Mesenchymal stem cell (in vitro differentiated cells and primary cell): ENCODE measurements at regions not wholly inside any gene's neighbourhood (a gene's known extent, or its start where the extent isn't known, plus 50 kb on each side); places are given as distances from the start of the nearest gene placed in this dataset.

ENCODE experiments used
- DNase-seq: peaks from one replicate; pipeline ENCODE4 v3.0.0-alpha.2; 2013
- H2AFZ ChIP-seq: one replicate; pipeline ENCODE4 v1.6.1; 2013; ENCODE audit warnings: low read depth, mild to moderate bottlenecking, control low read depth, inconsistent platforms, low read length, moderate library complexity
- H2AK5ac ChIP-seq: 2 replicates; pipeline ENCODE4 v1.6.1; 2013; ENCODE audit warnings: low read length, moderate library complexity, mild to moderate bottlenecking, inconsistent platforms; ENCODE audit not compliant: severe bottlenecking
- H2BK120ac ChIP-seq: one replicate; pipeline ENCODE4 v1.6.1; 2013; ENCODE audit warnings: low read depth, mild to moderate bottlenecking, inconsistent platforms, low read length, moderate library complexity
- H2BK12ac ChIP-seq, 2 experiments: one replicate each; pipeline ENCODE4 v1.6.1; 2013; ENCODE audit warnings: inconsistent platforms in 2 of 2, low read length in 2 of 2, mild to moderate bottlenecking in 2 of 2, moderate library complexity in 2 of 2, control low read depth in 1 of 2
- H2BK15ac ChIP-seq: one replicate; pipeline ENCODE4 v1.6.1; 2013; ENCODE audit warnings: mild to moderate bottlenecking, low read depth, inconsistent platforms; ENCODE audit not compliant: poor library complexity, severe bottlenecking
- H2BK5ac ChIP-seq: 2 replicates; pipeline ENCODE4 v1.6.1; 2013; ENCODE audit warnings: low read depth, mild to moderate bottlenecking, low read length, control low read depth, inconsistent platforms; ENCODE audit not compliant: poor library complexity, severe bottlenecking
- H3K14ac ChIP-seq, 2 experiments: one replicate each; pipeline ENCODE4 v1.6.1; 2013; ENCODE audit warnings: inconsistent platforms in 2 of 2, low read length in 2 of 2, control low read depth in 1 of 2, mild to moderate bottlenecking in 1 of 2, moderate library complexity in 1 of 2
- H3K18ac ChIP-seq, 2 experiments: one replicate each; pipeline ENCODE4 v1.6.1; 2013; ENCODE audit warnings: inconsistent platforms in 2 of 2, low read length in 2 of 2, control low read depth in 1 of 2, low read depth in 1 of 2, mild to moderate bottlenecking in 1 of 2
- H3K23ac ChIP-seq, 2 experiments: one replicate each; pipeline ENCODE4 v1.6.1; 2013; ENCODE audit warnings: inconsistent platforms in 2 of 2, low read length in 2 of 2, mild to moderate bottlenecking in 2 of 2, moderate library complexity in 2 of 2, control low read depth in 1 of 2
- H3K27ac ChIP-seq: 2 replicates; pipeline ENCODE4 v1.5.1; 2013; ENCODE audit warnings: mild to moderate bottlenecking, moderate library complexity, low read length, control low read depth, inconsistent platforms; ENCODE audit not compliant: poor library complexity, severe bottlenecking
- H3K27me3 ChIP-seq, 2 experiments: 2 replicates each; pipeline versions ENCODE4 v1.6.1 to v1.7.0; 2013; ENCODE audit warnings: low read length in 2 of 2, mild to moderate bottlenecking in 2 of 2, moderate library complexity in 2 of 2, control low read depth in 1 of 2, inconsistent platforms in 1 of 2; ENCODE audit not compliant: control insufficient read depth in 1 of 2, insufficient read depth in 1 of 2
- H3K36me3 ChIP-seq, 2 experiments: 2 replicates each; pipeline versions ENCODE4 v1.6.1 to v1.7.0; 2013; ENCODE audit warnings: low read length in 2 of 2, control low read depth in 1 of 2, inconsistent platforms in 1 of 2, low read depth in 1 of 2, mild to moderate bottlenecking in 1 of 2; ENCODE audit not compliant: insufficient read depth in 2 of 2, control insufficient read depth in 1 of 2
- H3K4ac ChIP-seq, 2 experiments: one replicate each; pipeline ENCODE4 v1.6.1; 2013; ENCODE audit warnings: inconsistent platforms in 2 of 2, low read length in 2 of 2, mild to moderate bottlenecking in 2 of 2, moderate library complexity in 2 of 2, control low read depth in 1 of 2, low read depth in 1 of 2
- H3K4me1 ChIP-seq: 2 replicates; pipeline ENCODE4 v1.6.1; 2013; ENCODE audit warnings: low read depth, low read length, control low read depth; ENCODE audit not compliant: control insufficient read depth, insufficient read depth
- H3K4me2 ChIP-seq: 2 replicates; pipeline ENCODE4 v1.6.1; 2013; ENCODE audit warnings: low read length, mild to moderate bottlenecking, inconsistent platforms; ENCODE audit not compliant: poor library complexity, severe bottlenecking
- H3K4me3 ChIP-seq, 2 experiments: 2 replicates each; pipeline versions ENCODE4 v1.5.1 to v1.7.0; 2013; ENCODE audit warnings: low read length in 2 of 2, mild to moderate bottlenecking in 2 of 2, control low read depth in 1 of 2, low read depth in 1 of 2; ENCODE audit not compliant: insufficient read depth in 1 of 2
- H3K79me1 ChIP-seq: replicated peaks from 2 replicates; pipeline ENCODE4 v1.6.1; 2013; ENCODE audit warnings: mild to moderate bottlenecking, control low read depth, low read length, inconsistent platforms; ENCODE audit not compliant: poor library complexity, severe bottlenecking
- H3K9ac ChIP-seq: 2 replicates; pipeline ENCODE4 v1.7.0; 2013; ENCODE audit warnings: mild to moderate bottlenecking, low read length, moderate library complexity
- H3K9me3 ChIP-seq: 2 replicates; pipeline ENCODE4 v1.7.0; 2013; ENCODE audit warnings: mild to moderate bottlenecking, low read length; ENCODE audit not compliant: control insufficient read depth
- H4K8ac ChIP-seq: one replicate; pipeline ENCODE4 v1.6.1; 2013; ENCODE audit warnings: inconsistent platforms, mild to moderate bottlenecking, low read length, moderate library complexity
- H4K91ac ChIP-seq: one replicate; pipeline ENCODE4 v1.6.1; 2013; ENCODE audit warnings: mild to moderate bottlenecking, low read length, inconsistent platforms
- WGBS: methylation state at CpG from one replicate; pipeline ENCODE4 v1.1.7; 2013; ENCODE audit warnings: mixed read lengths; 5-methylcytosine and 5-hydroxymethylcytosine counted together

DNA sequence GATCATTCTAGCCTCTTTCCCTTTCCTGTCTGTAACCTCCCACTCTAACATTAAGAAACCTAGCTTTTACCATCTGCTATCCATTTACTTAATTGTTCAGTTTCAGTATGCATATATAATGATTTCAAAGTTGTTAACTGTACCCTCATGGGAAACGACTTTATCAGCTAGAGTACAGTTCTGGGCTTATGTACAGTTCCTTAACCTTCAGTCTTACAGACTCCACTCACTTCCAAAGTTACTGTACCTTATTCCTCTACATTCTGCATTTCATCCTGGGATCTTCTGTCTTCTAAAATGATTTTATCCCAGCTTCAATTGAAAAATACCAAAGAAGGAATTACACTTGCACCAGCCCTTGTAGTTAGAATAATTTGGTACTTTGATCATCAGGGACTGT, 108.7 kb upstream of the KCNE2 start:
- Histone ChIP-seq H3K18ac (no peak overlapping the region), H2BK5ac (no peak overlapping the region), H3K9ac (no peak overlapping the region), H3K4me3 (no peak overlapping the region), H2BK15ac (no peak overlapping the region), H3K4ac (no peak overlapping the region), H3K4me2 (no peak overlapping the region), H4K91ac (no peak overlapping the region), H3K9me3 (peaks cover 7% of the 10 kb centered on the region), H3K14ac (no peak overlapping the region), H2AFZ (no peak overlapping the region), H3K27me3 (no peaks in the 10 kb centered on the region), H2BK12ac (no peak overlapping the region), H2BK120ac (no peak overlapping the region), H3K79me1 (no peaks in the 10 kb centered on the region), H3K36me3 (no peaks in the 10 kb centered on the region), H3K27ac (no peak overlapping the region), H2AK5ac (no peak overlapping the region), H3K4me1 (no peaks in the 10 kb centered on the region), H4K8ac (no peak overlapping the region), H3K23ac (no peak overlapping the region)
- 78% methylated on average over 1 of the region's 1 CpG for WGBS
- DNase-seq = no peak

DNA sequence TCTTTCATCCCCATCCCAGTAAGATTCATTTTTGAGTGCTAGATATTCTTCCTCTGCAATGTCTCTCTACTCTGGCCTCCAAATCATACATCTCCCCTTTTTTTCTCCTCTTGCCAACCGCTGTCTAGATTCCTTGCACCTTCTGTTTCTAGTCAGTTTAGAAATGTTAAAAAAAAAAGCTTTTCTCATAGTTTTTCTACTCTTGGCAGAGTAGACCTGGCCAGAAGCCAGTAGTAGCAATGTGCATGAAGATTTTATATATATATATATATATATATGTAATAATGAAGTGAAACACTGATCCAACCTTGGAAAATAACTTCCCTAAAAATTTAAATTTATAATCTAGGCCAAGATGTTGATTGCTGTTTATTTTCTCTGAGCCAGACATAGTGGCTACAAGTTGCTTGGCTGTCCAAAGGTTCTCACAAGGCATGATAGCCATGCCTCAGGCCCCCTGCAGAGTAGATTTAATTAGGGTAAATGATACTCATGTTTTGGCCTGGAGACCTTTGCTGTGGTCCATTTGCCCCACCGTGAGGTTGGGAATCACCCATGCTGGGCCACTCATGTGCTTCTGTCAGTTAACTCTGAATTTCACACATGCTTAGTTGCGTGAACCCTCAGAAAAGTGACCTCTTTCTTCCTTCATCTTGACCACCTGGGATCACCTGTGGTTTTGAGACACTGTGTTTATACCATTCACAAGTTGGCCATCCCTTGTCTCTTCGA, 103.4 kb upstream of the KCNE2 start:
- DNase-seq = no peak
- no peaks in the 10 kb centered on the region for H3K79me1 ChIP-seq
- no peak overlapping the region for H3K4ac ChIP-seq
- H3K18ac ChIP-seq = no peak overlapping the region
- H4K8ac ChIP-seq = no peak overlapping the region
- no peak overlapping the region for H3K27ac ChIP-seq
- peaks cover 6% of the 10 kb centered on the region for H3K9me3 ChIP-seq
- H3K4me1 ChIP-seq = no peaks in the 10 kb centered on the region
- H3K9ac ChIP-seq = no peak overlapping the region
- WGBS = 90% methylated on average over 3 of the region's 4 CpGs
- H4K91ac ChIP-seq = no peak overlapping the region
- H3K4me3 ChIP-seq = no peak overlapping the region
- H2BK120ac ChIP-seq = no peak overlapping the region
- no peak overlapping the region for H2AK5ac ChIP-seq
- H3K14ac ChIP-seq = no peak overlapping the region
- H3K4me2 ChIP-seq = no peak overlapping the region
- peaks cover 0 to 3% of the 10 kb centered on the region in 2 experiments for H3K36me3 ChIP-seq
- H2AFZ ChIP-seq = no peak overlapping the region
- H2BK12ac ChIP-seq = no peak overlapping the region
- H2BK5ac ChIP-seq = no peak overlapping the region
- no peaks in the 10 kb centered on the region for H3K27me3 ChIP-seq
- no peak overlapping the region for H2BK15ac ChIP-seq
- H3K23ac ChIP-seq = no peak overlapping the region

GRCh38 chr21:34261841-34262468, 101.9 kb upstream of the KCNE2 start:
- no peak overlapping the region for H4K91ac ChIP-seq
- no peaks in the 10 kb centered on the region for H3K79me1 ChIP-seq
- no peak overlapping the region for H2AK5ac ChIP-seq
- no peak overlapping the region for H2BK120ac ChIP-seq
- no peak for DNase-seq
- no peak overlapping the region for H2AFZ ChIP-seq
- 97% methylated on average over 7 of the region's 8 CpGs for WGBS
- H3K36me3 ChIP-seq = peaks cover 0 to 3% of the 10 kb centered on the region in 2 experiments
- no peaks in the 10 kb centered on the region for H3K27me3 ChIP-seq
- H2BK15ac ChIP-seq = no peak overlapping the region
- no peak overlapping the region for H3K9ac ChIP-seq
- H3K14ac ChIP-seq = no peak overlapping the region
- no peaks in the 10 kb centered on the region for H3K4me1 ChIP-seq
- peaks cover 4% of the 10 kb centered on the region for H3K9me3 ChIP-seq
- no peak overlapping the region for H4K8ac ChIP-seq
- no peak overlapping the region for H3K18ac ChIP-seq
- no peak overlapping the region for H2BK5ac ChIP-seq
- no peak overlapping the region for H3K4ac ChIP-seq
- H2BK12ac ChIP-seq = no peak overlapping the region
- H3K4me2 ChIP-seq = no peak overlapping the region
- H3K23ac ChIP-seq = no peak overlapping the region
- no peak overlapping the region for H3K4me3 ChIP-seq
- no peak overlapping the region for H3K27ac ChIP-seq

GRCh38 chr21:34262469-34262845, 101.3 kb upstream of the KCNE2 start:
- 80% methylated on average over 1 of the region's 1 CpG for WGBS
- Histone ChIP-seq H4K8ac (no peak overlapping the region), H3K4me3 (no peak overlapping the region), H3K27ac (no peak overlapping the region), H2BK15ac (no peak overlapping the region), H4K91ac (no peak overlapping the region), H3K14ac (no peak overlapping the region), H2BK12ac (no peak overlapping the region), H2BK5ac (no peak overlapping the region), H3K4me1 (no peaks in the 10 kb centered on the region), H3K23ac (no peak overlapping the region), H2BK120ac (no peak overlapping the region), H3K9ac (no peak overlapping the region), H3K18ac (no peak overlapping the region), H2AFZ (no peak overlapping the region), H3K36me3 (peaks cover 0 to 3% of the 10 kb centered on the region in 2 experiments), H2AK5ac (no peak overlapping the region), H3K27me3 (no peaks in the 10 kb centered on the region), H3K79me1 (no peaks in the 10 kb centered on the region), H3K9me3 (peaks cover 4% of the 10 kb centered on the region), H3K4ac (no peak overlapping the region), H3K4me2 (no peak overlapping the region)
- DNase-seq = no peak
